H54 (cell line): ENCODE measurements at regions not wholly inside any gene's neighbourhood (a gene's known extent, or its start where the extent isn't known, plus 50 kb on each side); places are given as distances from the start of the nearest gene placed in this dataset.
"Not testable (repeated sequence)": the region's sequence is repeated elsewhere in the genome, so short reads cannot be mapped to it uniquely, and the experiment has no call there.

ENCODE experiments used
- DNase-seq: peaks from one replicate; pipeline ENCODE4 v3.0.0; 2011; ENCODE audit warnings: low spot score, mixed read lengths; ENCODE audit not compliant: insufficient read length
- FAIRE-seq: peaks from 3 replicates; lab custom pipeline; 2011; peaks lifted over from hg19 to GRCh38; lab: Jason Lieb, UNC
- POLR2A ChIP-seq: IDR thresholded peaks from 2 replicates; pipeline ENCODE4 v1.6.1; 2011; ENCODE audit warnings: low read depth, mild to moderate bottlenecking, low read length

DNA sequence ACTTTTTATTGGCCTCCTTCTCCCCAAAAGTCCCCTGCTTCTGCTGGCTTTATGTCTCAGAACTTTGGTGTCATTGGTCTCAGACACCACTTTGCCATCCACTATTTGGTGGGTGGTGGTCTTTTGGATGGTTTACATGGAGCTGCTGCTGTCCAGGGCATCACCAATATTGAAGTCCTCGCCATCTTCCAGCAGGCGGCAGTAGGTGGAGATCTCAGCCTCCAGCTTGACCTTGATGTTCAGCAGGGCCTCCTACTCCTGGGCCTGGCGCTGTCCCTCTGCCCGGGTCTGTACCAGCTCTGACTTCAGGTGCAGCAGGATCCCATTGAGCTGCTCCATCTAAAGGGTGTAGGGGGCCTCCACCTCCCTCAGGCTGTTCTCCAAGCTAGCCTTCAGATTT is 148.4 kb upstream of the FOXA2 start:
- DNase-seq (no peak), FAIRE-seq (no peak)
- no peak for TF ChIP-seq POLR2A

GRCh38 chr20:22734946-22735647 is 150.7 kb upstream of the FOXA2 start:
- DNase-seq, result not testable (repeated sequence)

GRCh38 chr20:22740829-22741228 is 156.5 kb upstream of the FOXA2 start:
- no peak for TF ChIP-seq POLR2A
- FAIRE-seq, result no peak
- DNase-seq, result no peak

More at GRCh38 chr20:22734946-22735647, 150.7 kb upstream of the FOXA2 start:
- FAIRE-seq, result not testable (repeated sequence)

GRCh38 chr20:22744341-22745193 is 160.2 kb upstream of the FOXA2 start:
- TF ChIP-seq POLR2A, result no peak
- DNase-seq, result no peak
- no peak for FAIRE-seq

DNA sequence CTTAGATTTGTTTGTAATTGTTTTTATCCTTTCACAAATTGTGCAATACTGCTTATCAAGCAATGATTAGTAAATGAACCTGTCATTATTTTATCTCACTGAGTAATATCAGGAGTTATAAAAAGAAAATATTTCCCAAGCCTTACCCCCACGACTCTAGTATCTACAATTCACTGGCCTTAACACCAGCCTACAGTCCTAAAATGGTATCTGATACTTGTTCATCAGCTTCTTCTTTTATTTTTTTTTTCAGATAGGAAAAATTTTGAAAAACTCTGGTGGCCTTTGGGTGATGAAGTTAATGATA is 160.8 kb upstream of the FOXA2 start:
- TF ChIP-seq POLR2A, result no peak
- FAIRE-seq, result no peak
- DNase-seq, result no peak

DNA sequence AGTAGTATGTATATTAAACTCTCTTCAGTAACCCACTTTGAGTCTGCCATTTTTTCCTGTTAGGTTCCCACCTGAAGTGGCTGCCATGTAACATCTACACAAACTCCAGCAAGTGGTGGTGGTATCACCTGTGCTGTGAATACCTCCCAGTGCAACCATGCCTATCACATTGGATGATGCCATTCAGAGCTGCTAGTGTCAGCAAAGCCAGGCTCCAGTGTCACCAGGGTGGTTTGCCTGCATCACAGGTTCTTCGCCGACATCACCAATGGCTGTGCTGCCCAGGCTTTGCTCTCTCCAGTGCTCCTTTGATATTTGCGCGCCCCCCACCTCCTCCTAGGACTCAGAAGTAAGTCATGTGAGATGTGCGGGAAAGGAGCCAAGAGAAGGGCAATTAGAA is 162.6 kb upstream of the FOXA2 start:
- TF ChIP-seq POLR2A, result no peak
- no peak for DNase-seq
- FAIRE-seq, result no peak

- DNase-seq (no peak), FAIRE-seq (no peak)
- no peak for TF ChIP-seq POLR2A
Observed at GRCh38 chr20:22752324-22752723, 168.0 kb upstream of the FOXA2 start.

DNA sequence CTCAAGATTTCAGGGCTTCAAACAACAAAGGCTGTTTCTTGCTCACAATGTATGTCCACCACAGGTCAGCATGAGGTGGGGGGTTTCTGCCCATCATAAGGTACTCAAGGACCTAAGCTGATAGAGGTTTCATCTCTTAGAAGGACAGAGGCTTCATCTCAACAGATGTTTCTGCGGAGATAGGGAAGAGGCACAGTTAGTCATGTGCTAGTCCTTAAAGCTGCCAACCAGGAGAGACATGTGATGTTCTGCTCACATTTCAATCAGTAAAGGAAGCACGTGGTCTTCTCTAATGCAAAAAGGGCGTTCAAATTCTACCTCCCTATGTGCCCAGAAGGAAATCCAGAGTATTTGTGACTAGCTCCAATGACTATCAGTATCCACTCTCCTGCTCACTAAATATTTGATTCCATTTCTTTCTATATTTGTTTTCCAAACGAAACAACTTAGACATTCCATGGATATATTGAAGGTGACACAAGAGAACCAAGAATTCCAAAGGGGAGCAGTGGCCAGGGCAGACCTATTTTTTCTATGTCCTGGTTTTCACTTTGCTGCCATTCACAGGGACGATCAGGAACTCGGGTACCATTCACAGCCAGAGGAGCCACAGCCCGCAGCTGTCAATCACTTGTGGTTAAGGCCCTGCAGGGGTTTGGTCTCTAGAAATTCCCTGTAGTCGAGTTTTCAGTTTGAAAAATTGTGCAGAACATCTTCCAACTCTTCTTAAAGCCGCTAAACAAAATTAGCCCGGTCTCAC is 173.2 kb upstream of the FOXA2 start:
- no peak for FAIRE-seq
- TF ChIP-seq POLR2A, result no peak
- DNase-seq, result no peak

DNA sequence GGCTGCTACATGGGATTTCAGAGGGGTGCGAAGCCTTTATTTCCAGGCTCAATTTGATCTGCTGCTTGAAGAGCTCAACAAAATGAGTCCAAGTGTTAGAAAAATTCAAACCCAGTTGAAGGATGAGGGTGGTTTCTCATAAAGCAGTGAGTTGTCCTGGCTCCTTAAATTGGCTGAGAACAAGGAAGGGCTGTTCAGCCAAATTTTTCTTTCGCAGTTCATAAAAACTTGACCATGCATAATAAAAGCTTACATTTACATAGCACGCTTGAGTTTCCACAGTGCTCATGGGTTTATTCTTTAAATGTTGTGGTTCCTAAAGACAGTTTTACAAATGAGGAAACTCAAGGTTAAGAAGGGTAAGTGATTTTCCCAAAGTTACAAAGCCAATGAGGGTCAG is 174.4 kb upstream of the FOXA2 start:
- FAIRE-seq (no peak), DNase-seq (no peak)
- TF ChIP-seq POLR2A, result no peak

- DNase-seq (no peak), FAIRE-seq (no peak)
- TF ChIP-seq POLR2A, result no peak
Observed at GRCh38 chr20:22762576-22763256, 178.3 kb upstream of the FOXA2 start.

GRCh38 chr20:22763257-22763906 is 179.0 kb upstream of the FOXA2 start:
- no peak for FAIRE-seq
- TF ChIP-seq POLR2A, result peak; percentile 50
- DNase-seq, result no peak

DNA sequence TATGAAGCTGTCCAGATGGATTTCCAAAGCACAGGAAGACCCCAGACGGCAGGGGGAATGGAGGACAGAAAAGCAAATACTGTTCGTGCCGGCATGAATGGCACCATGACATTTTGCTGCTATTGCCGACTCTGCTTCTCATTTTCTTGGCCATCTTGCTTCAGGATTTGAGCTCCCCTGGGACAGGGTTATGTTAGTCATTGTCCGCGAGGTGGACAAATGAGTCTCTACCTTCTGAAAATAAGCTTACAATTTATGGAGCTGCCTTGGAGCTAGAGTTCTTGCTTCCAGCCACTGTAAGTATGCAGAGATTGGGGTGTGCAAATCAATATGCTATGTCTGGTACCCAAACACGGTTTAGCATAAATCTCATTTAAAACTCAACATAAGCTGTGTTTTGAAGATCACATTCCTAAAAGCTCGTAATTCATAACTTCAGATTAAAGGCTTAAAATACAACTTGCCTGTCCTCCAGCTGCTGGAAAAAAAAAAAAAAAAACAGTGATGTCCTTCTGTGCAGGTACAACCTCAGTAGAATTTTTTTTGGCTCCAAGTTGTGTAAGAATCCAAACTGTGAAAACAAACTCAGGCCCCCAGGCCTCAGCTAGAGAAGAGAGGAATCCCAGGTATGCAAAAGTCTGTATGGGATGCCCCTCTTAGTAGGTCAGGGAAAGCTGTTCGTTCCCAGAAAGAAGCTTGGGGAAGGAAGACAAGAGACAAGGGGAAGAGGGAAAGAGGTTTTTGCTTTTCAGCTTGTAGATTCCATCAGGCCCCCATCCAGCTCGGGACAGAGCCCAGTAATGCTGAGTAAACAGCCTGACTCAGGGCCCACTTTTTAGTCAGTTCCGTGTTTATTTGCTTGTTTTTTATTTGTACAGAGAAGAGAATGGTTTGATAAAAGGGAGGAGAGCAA is 184.2 kb upstream of the FOXA2 start:
- DNase-seq (no peak), FAIRE-seq (no peak)
- no peak for TF ChIP-seq POLR2A
